PC-3 (cell line): ENCODE measurements at regions not wholly inside any gene's neighbourhood (a gene's known extent, or its start where the extent isn't known, plus 50 kb on each side); places are given as distances from the start of the nearest gene placed in this dataset.

ENCODE experiments used
- ATAC-seq: fragments of 200-7000 bp; cut with Tn5 transposase; 2 replicates; pipeline ENCODE4 v1.9.1; 2020; ENCODE audit warnings: mild to moderate bottlenecking, moderate library complexity
- BruUV-seq: library from RNA; stranded (reverse); fragments of 400-500 nt; replicated peaks from 2 replicates; lab custom pipeline; 2021; lab: Mats Ljungman, UMichigan
- CTCF ChIA-PET: fragments of 300-600 bp; sonication (Branson Sonifier 250); formaldehyde crosslinking; loops from one replicate; lab custom pipeline; 2022; ENCODE audit warnings: antibody characterized with exemption; lab: Charles Lee
- POLR2A ChIA-PET: fragments of 300-600 bp; sonication (Branson Sonifier 250); formaldehyde crosslinking; loops from one replicate; lab custom pipeline; 2022; ENCODE audit warnings: antibody characterized with exemption; ENCODE audit not compliant: unreplicated experiment; lab: Charles Lee
- DNase-seq: peaks from one replicate; pipeline ENCODE4 v3.0.0-alpha.2; 2015
- H2AFZ ChIP-seq: fragments of 300-600 bp; sonication (generic); 2 replicates; pipeline ENCODE4 v1.6.0; 2016; ENCODE audit warnings: antibody characterized with exemption, low read length
- H3F3A ChIP-seq: fragments of 300-600 bp; sonication (generic); one replicate; pipeline ENCODE4 v1.6.0; 2017; ENCODE audit warnings: antibody characterized with exemption, low read length, control low read depth, mild to moderate bottlenecking; ENCODE audit not compliant: unreplicated experiment
- H3K27ac ChIP-seq: fragments of 300-600 bp; sonication (generic); 2 replicates; pipeline ENCODE4 v1.5.1; 2016; ENCODE audit warnings: mild to moderate bottlenecking, low read length
- H3K27me3 ChIP-seq: fragments of 300-600 bp; sonication (generic); 2 replicates; pipeline ENCODE4 v1.6.1; 2016; ENCODE audit warnings: low read length, mixed read lengths
- H3K36me3 ChIP-seq: fragments of 300-600 bp; sonication (generic); 2 replicates; pipeline ENCODE4 v1.6.1; 2016; ENCODE audit warnings: low read depth, mixed run types, low read length, mixed read lengths
- H3K4me1 ChIP-seq: fragments of 300-600 bp; sonication (generic); 2 replicates; pipeline ENCODE4 v1.5.1; 2016; ENCODE audit warnings: low read length; ENCODE audit not compliant: insufficient read depth
- H3K4me2 ChIP-seq: fragments of 300-600 bp; sonication (generic); 2 replicates; pipeline ENCODE4 v1.6.0; 2016; ENCODE audit warnings: low read length
- H3K4me3 ChIP-seq: fragments of 300-600 bp; sonication (generic); 2 replicates; pipeline ENCODE4 v1.5.1; 2016; ENCODE audit warnings: mild to moderate bottlenecking, low read length, mixed read lengths
- H3K79me2 ChIP-seq: fragments of 300-600 bp; sonication (generic); 2 replicates; pipeline ENCODE4 v1.6.1; 2017; ENCODE audit warnings: low read length, mixed read lengths
- H3K9ac ChIP-seq: fragments of 300-600 bp; sonication (generic); 2 replicates; pipeline ENCODE4 v1.6.0; 2016; ENCODE audit warnings: mild to moderate bottlenecking, low read length
- H3K9me2 ChIP-seq: fragments of 300-600 bp; sonication (generic); replicated peaks from 2 replicates; pipeline ENCODE4 v1.6.1; 2016; ENCODE audit warnings: mixed run types, low read length, mixed read lengths
- H3K9me3 ChIP-seq: fragments of 300-600 bp; sonication (generic); 2 replicates; pipeline ENCODE4 v1.6.1; 2016; ENCODE audit warnings: low read length, mixed read lengths
- H4K20me1 ChIP-seq: fragments of 300-600 bp; sonication (generic); 2 replicates; pipeline ENCODE4 v1.6.1; 2016; ENCODE audit warnings: low read length, mixed read lengths
- EZH2 ChIP-seq: fragments of 300-600 bp; sonication (generic); IDR thresholded peaks from one replicate; pipeline ENCODE4 v1.6.1; 2017; ENCODE audit warnings: antibody characterized with exemption, mild to moderate bottlenecking, low read length; ENCODE audit not compliant: unreplicated experiment
- EZH2phosphoT487 ChIP-seq: fragments of 300-600 bp; sonication (generic); IDR thresholded peaks from 2 replicates; pipeline ENCODE4 v1.6.1; 2018; ENCODE audit warnings: mild to moderate bottlenecking, antibody characterized with exemption, low read length, borderline replicate concordance
- intact Hi-C: fragments of 100-400 bp; cut with micrococcal nuclease; formaldehyde crosslinking; loops from 2 replicates; pipeline ENCODE4 v1.9.0; 2023
- TF ChIP-seq, protein P1 (sequence below): fragments of 300-600 bp; sonication (generic); conservative IDR thresholded peaks from 2 replicates; pipeline ENCODE4 v1.5.1; 2017; ENCODE audit warnings: antibody characterized with exemption, low read depth, mild to moderate bottlenecking, low read length

DNA sequence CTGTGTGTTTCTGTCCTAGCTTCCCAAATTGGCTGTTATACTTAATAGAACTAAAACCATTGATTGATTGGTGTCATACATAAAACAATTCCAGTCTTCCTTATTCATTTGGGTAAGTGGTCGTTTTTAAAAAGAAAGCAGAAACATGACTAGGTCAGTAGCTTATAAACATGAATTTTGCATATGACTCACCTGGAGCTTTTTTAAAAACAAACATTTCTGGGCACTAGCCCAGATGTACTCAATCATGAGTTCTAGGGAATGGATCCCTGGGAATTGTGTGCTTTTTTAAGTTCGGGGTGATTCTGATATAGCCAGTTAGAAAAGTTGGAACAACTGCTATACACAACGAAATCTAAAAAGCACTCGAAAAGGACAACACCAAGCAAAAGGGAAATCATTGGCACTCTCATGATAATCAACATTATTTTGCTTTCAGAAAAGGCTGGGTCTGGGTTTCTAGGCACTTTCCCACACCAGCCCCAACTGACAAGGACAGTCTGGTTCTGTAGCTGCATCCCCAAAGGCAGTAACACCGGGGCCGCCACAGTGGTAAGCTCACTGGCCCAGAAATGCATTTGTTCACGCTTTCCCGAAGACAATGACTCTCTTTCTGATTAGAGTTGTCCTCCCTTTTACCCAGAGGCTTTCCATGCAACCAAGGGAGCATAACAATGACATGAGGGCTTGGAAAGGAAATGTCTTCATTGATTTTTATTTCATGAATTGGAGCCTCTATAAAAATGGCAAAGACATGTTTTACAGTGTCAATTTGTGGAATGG lies 664.9 kb upstream of the WWC1 start:
- peaks cover 8% of the 10 kb centered on the region; the same call in 1 of the 2 replicates for H3K27me3 ChIP-seq
- no peak overlapping the region for H2AFZ ChIP-seq
- no peak for TF ChIP-seq EZH2phosphoT487
- TF ChIP-seq EZH2 = no peak
- TF ChIP-seq, protein P1, sequence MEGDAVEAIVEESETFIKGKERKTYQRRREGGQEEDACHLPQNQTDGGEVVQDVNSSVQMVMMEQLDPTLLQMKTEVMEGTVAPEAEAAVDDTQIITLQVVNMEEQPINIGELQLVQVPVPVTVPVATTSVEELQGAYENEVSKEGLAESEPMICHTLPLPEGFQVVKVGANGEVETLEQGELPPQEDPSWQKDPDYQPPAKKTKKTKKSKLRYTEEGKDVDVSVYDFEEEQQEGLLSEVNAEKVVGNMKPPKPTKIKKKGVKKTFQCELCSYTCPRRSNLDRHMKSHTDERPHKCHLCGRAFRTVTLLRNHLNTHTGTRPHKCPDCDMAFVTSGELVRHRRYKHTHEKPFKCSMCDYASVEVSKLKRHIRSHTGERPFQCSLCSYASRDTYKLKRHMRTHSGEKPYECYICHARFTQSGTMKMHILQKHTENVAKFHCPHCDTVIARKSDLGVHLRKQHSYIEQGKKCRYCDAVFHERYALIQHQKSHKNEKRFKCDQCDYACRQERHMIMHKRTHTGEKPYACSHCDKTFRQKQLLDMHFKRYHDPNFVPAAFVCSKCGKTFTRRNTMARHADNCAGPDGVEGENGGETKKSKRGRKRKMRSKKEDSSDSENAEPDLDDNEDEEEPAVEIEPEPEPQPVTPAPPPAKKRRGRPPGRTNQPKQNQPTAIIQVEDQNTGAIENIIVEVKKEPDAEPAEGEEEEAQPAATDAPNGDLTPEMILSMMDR = no peak
- H3K79me2 ChIP-seq = no peaks in the 10 kb centered on the region
- intact Hi-C loops = no loop called here
- no peaks in the 10 kb centered on the region for H3K4me1 ChIP-seq
- ChIA-PET CTCF (no interaction called here), POLR2A (no interaction called here)
- no peak overlapping the region for H3K4me3 ChIP-seq
- H3K36me3 ChIP-seq = no peaks in the 10 kb centered on the region
- peak; percentile 36 for DNase-seq
- no TSS peak for BruUV-seq
- H3K9me2 ChIP-seq = no peaks in the 10 kb centered on the region
- H3K27ac ChIP-seq = no peak overlapping the region
- no peaks in the 10 kb centered on the region for H4K20me1 ChIP-seq
- no peak overlapping the region for H3K9ac ChIP-seq
- no peaks in the 10 kb centered on the region for H3F3A ChIP-seq
- peak overlapping the region; percentile 33; the same call in 1 of the 2 replicates for H3K4me2 ChIP-seq
- ATAC-seq = peak; percentile 45
- no peaks in the 10 kb centered on the region for H3K9me3 ChIP-seq

DNA sequence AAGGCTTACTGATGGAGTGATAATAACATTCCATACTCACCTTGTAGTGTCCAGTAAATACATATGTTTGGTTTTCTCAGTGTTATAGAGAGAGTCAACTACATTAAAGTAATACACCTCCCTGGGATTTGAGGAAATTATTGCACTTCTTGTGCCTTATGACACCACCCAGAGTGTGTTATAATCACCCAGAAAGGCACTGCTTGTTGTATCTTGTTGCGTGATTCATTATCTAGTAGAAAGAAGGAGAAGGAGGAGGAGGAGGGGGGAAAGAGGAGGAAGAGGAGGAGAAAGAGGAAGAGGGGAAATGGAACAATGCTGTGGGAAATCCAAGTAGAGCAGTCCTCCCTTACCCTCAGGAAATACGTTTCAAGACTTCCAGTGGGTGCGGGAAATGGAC lies 661.8 kb upstream of the WWC1 start:
- H3K9ac ChIP-seq = no peak overlapping the region
- no peaks in the 10 kb centered on the region for H4K20me1 ChIP-seq
- H3K79me2 ChIP-seq = no peaks in the 10 kb centered on the region
- H3K27ac ChIP-seq = no peak overlapping the region
- no peak overlapping the region for H3K4me2 ChIP-seq
- H3K36me3 ChIP-seq = no peaks in the 10 kb centered on the region
- no peak overlapping the region for H2AFZ ChIP-seq
- no peaks in the 10 kb centered on the region; the same call in 1 of the 2 replicates for H3K27me3 ChIP-seq
- no peak overlapping the region for H3K4me3 ChIP-seq
- no peaks in the 10 kb centered on the region for H3K9me2 ChIP-seq
- ChIA-PET POLR2A (no interaction called here), CTCF (no interaction called here)
- no peak for TF ChIP-seq EZH2
- TF ChIP-seq, protein P1 = no peak
- TF ChIP-seq EZH2phosphoT487 = no peak
- H3K9me3 ChIP-seq = no peaks in the 10 kb centered on the region
- ATAC-seq = no peak
- no peak for DNase-seq
- H3F3A ChIP-seq = no peaks in the 10 kb centered on the region
- no peaks in the 10 kb centered on the region for H3K4me1 ChIP-seq
- BruUV-seq = no TSS peak
- intact Hi-C loops = no loop called here

DNA sequence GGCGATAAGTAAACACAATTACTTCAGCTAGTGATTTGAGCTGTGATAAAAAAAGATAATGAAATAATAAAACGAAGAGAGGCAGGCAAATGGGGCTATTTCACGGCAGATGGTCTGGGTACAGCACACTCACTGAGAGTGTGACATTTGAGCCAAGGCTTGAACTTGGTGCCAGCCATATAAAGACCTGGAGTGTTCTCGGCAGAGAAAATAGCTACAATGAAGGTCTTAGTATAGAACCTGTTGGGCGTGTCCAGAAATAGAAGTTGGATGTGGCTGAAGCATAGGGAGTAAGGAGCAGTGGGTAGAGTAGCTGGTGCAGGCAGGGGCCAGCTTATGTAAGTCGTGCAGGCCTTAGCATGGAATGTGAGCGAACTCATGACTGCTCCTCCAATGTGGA lies 660.3 kb upstream of the WWC1 start:
- H3K4me1 ChIP-seq = no peaks in the 10 kb centered on the region
- no peak overlapping the region for H2AFZ ChIP-seq
- H4K20me1 ChIP-seq = no peaks in the 10 kb centered on the region
- no peaks in the 10 kb centered on the region for H3K9me3 ChIP-seq
- TF ChIP-seq, protein P1 = no peak
- no peak for TF ChIP-seq EZH2phosphoT487
- TF ChIP-seq EZH2 = no peak
- no peaks in the 10 kb centered on the region for H3K79me2 ChIP-seq
- H3K9ac ChIP-seq = no peak overlapping the region
- no peak overlapping the region for H3K27ac ChIP-seq
- ATAC-seq (no peak), DNase-seq (no peak)
- H3F3A ChIP-seq = no peaks in the 10 kb centered on the region
- ChIA-PET POLR2A (interaction anchor here (0.7 kb wide), 1 partner anchor 23 kb away, joined by 4 read pairs; no protein-coding TSS in a partner anchor), CTCF (interaction anchor here (0.7 kb wide), 1 partner anchor 14 kb away, joined by 3 read pairs; no protein-coding TSS in a partner anchor)
- H3K4me2 ChIP-seq = no peak overlapping the region
- intact Hi-C loops = no loop called here
- no peaks in the 10 kb centered on the region; the same call in 1 of the 2 replicates for H3K27me3 ChIP-seq
- BruUV-seq = no TSS peak
- H3K4me3 ChIP-seq = no peak overlapping the region
- H3K9me2 ChIP-seq = no peaks in the 10 kb centered on the region
- H3K36me3 ChIP-seq = no peaks in the 10 kb centered on the region
